ENCODE measurements at regions not wholly inside any gene's neighbourhood (a gene's known extent, or its start where the extent isn't known, plus 50 kb on each side); places are given as distances from the start of the nearest gene placed in this dataset.

- no peaks in the 10 kb centered on the region for H3K27me3 ChIP-seq (ENCODE audit: insufficient read depth, low read depth, severe bottlenecking)
- H3K36me3 ChIP-seq: no peaks in the 10 kb centered on the region
- no peak for DNase-seq
- no peak overlapping the region for H3K27ac ChIP-seq
- no peaks in the 10 kb centered on the region for H3K9me3 ChIP-seq (ENCODE audit: severe bottlenecking)
- TF ChIP-seq CTCF (IDR thresholded peaks at IDR 0.05; ENCODE audit: low read depth, low read length): no peak
- H3K4me3 ChIP-seq (ENCODE audit: low read depth, low read length): no peak overlapping the region
These were observed 481.1 kb downstream of the TLE4 start for GRCh38 chr9:80052830-80053229.

- no peaks in the 10 kb centered on the region for H3K36me3 ChIP-seq
- no peak for TF ChIP-seq CTCF (IDR thresholded peaks at IDR 0.05; ENCODE audit: low read depth, low read length)
- H3K27ac ChIP-seq: no peak overlapping the region
- no peaks in the 10 kb centered on the region for H3K27me3 ChIP-seq (ENCODE audit: insufficient read depth, low read depth, severe bottlenecking)
- H3K9me3 ChIP-seq (ENCODE audit: severe bottlenecking): no peaks in the 10 kb centered on the region
- no peak overlapping the region for H3K4me3 ChIP-seq (ENCODE audit: low read depth, low read length)
- DNase-seq: no peak
These were observed 477.5 kb downstream of the TLE4 start for GRCh38 chr9:80049096-80049782.

GRCh38 chr9:80046481-80046880 is 474.7 kb downstream of the TLE4 start:
- no peak for DNase-seq
- H3K27me3 ChIP-seq (ENCODE audit: insufficient read depth, low read depth, severe bottlenecking): no peaks in the 10 kb centered on the region
- H3K27ac ChIP-seq: no peak overlapping the region
- no peak for TF ChIP-seq CTCF (IDR thresholded peaks at IDR 0.05; ENCODE audit: low read depth, low read length)
- H3K4me3 ChIP-seq (ENCODE audit: low read depth, low read length): no peak overlapping the region
- H3K36me3 ChIP-seq: no peaks in the 10 kb centered on the region
- H3K9me3 ChIP-seq (ENCODE audit: severe bottlenecking): no peaks in the 10 kb centered on the region

GRCh38 chr9:80041821-80042220 is 470.1 kb downstream of the TLE4 start:
- no peak for DNase-seq
- TF ChIP-seq CTCF (IDR thresholded peaks at IDR 0.05; ENCODE audit: low read depth, low read length): no peak

GRCh38 chr9:80040457-80040856 is 468.7 kb downstream of the TLE4 start:
- DNase-seq: no peak
- Histone ChIP-seq H3K9me3 (ENCODE audit: severe bottlenecking) (no peaks in the 10 kb centered on the region), H3K36me3 (no peaks in the 10 kb centered on the region), H3K4me3 (ENCODE audit: low read depth, low read length) (no peak overlapping the region), H3K27me3 (ENCODE audit: insufficient read depth, low read depth, severe bottlenecking) (no peaks in the 10 kb centered on the region), H3K27ac (no peak overlapping the region)
- TF ChIP-seq CTCF (IDR thresholded peaks at IDR 0.05; ENCODE audit: low read depth, low read length): no peak

More at GRCh38 chr9:80041821-80042220, 470.1 kb downstream of the TLE4 start:
- Histone ChIP-seq H3K27ac (no peak overlapping the region), H3K4me3 (ENCODE audit: low read depth, low read length) (no peak overlapping the region), H3K9me3 (ENCODE audit: severe bottlenecking) (no peaks in the 10 kb centered on the region), H3K27me3 (ENCODE audit: insufficient read depth, low read depth, severe bottlenecking) (no peaks in the 10 kb centered on the region), H3K36me3 (no peaks in the 10 kb centered on the region)

- H3K9me3 ChIP-seq (ENCODE audit: severe bottlenecking): no peaks in the 10 kb centered on the region
- H3K4me3 ChIP-seq (ENCODE audit: low read depth, low read length): no peak overlapping the region
- TF ChIP-seq CTCF (IDR thresholded peaks at IDR 0.05; ENCODE audit: low read depth, low read length): no peak
- no peak for DNase-seq
- H3K27ac ChIP-seq: no peak overlapping the region
- no peaks in the 10 kb centered on the region for H3K27me3 ChIP-seq (ENCODE audit: insufficient read depth, low read depth, severe bottlenecking)
- H3K36me3 ChIP-seq: no peaks in the 10 kb centered on the region
These were observed 459.0 kb downstream of the TLE4 start for GRCh38 chr9:80030801-80031200.

Data from WERI-Rb-1 (cell line).